ENCODE measurements at regions not wholly inside any gene's neighbourhood (a gene's known extent, or its start where the extent isn't known, plus 50 kb on each side); places are given as distances from the start of the nearest gene placed in this dataset.
A peak's percentile ranks its signal among the peaks of the same experiment; 100 is the strongest.

DNA sequence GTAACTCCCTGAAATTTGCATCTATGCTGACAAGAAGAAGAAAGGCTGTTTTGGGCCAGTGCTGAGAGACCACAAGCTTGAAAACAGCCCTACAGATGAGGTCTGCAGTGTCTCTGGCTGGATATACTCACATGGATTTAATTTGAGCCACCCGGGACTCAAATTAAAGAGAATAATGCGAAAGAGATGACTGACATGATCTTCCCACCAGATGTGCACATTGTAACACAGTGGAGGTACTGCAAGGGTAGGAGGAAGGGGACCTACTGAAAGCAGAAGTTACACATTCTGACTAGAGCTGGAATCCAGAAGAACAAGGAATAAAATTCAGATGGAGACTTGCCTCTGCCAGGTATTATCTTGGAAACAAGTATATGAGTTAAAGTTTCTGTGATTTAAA is 728.3 kb upstream of the SGO1 start:
- peak; percentile 89 for DNase-seq (ENCODE audit: low spot score)

DNA sequence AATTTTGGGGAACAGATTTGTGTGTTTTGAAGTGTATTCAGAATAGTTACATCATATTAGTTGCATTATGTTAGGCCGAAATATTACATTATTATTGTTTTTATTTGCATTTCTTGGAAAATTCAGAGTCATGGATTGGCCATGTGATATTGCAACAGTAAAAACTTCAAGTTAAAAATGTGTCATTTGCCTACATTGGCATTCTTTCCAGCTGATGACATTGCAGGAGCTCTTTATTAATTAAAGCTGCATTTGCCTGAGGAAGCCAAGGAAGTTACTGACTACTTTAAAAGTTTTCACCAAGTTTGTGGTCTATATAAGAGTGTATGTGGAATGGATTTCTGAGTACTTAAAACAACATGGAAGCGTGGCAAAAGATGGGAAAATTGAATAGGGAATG is 726.4 kb upstream of the SGO1 start:
- DNase-seq (ENCODE audit: low spot score) = no peak

DNA sequence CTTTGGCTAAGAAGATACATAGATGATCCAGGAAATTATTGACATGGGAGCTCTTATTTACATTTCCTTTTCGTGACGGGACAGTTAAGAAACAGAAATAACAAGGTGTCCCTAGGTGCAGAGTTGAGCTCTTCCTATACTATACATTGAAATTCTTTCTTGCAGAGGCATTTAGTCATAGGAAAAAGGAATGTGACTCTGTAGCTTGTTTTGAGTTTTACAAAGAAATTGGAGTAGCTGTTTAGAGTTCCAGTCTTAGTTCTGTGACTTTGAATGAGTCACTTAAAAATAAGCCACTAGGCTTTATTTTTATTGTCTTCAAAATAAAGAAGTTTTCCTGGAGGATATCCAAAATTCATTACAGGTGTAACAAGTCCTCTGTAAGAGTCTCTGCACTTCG is 723.5 kb upstream of the SGO1 start:
- DNase-seq (ENCODE audit: low spot score) = no peak

DNA sequence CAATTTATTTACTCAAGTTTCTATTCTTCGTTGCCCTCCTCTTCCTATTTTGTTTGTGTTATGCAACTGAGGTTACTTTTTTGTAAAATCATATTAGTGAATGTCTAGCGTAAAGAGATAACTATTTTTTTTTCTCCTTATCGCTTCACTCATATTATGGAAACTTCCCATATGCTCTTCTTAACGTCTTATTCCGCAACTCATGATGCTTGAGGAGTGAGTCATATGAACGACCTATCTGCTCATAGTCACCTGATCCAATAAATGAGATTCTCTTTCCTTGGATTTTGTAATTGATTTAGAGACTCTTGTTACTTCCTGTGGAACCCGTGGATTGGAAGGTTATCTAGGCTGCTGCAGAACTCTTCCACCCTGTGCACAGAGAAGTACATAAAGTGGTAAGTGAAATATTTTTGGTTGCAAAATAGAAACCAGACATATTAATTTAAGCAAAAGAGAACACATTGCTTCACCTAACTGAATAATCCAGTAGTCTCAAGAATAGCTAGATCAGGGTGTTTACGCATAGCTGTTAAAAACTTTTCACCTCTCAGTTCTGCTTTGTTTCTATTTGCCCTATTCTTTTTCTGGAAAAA is 719.3 kb upstream of the SGO1 start:
- no peak for DNase-seq (ENCODE audit: low spot score)

DNA sequence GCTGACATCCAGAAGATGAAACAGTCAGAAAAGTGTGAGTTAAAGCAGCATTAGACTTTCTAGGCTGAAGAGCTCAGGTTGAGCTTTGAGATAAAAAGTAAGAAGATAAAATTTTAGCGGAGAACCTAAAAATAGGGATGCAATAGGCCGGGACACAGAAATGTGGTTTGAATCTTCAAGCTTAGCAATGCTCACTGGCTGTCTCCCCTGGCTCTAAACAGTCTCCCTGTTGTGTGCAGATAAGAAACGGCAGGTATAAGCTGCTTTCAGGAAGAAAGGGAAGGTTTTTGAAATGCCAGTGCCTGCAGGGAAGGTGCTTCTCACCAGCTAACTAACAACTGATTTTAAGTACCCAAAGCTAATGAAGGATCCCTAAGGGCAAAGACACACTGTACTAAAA is 718.7 kb upstream of the SGO1 start:
- no peak for DNase-seq (ENCODE audit: low spot score)

DNA sequence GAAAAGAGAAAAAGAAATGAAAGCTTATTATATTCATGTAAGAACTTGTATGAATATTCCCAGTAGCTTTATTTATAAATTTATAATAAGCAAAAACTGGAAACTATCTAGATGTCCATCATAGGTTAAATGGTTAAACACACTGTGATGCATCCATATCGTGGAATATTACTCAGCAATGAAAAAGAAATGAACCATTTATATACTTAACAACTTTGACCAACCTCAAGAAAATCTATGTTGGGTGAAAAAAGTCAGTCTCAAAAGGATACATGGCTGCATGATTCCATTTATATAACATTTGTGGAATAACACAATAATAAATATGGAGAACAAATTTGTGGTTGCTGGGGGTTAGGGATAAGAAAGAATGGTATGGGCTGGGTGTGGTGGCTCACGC is 713.0 kb upstream of the SGO1 start:
- DNase-seq (ENCODE audit: low spot score) = no peak

DNA sequence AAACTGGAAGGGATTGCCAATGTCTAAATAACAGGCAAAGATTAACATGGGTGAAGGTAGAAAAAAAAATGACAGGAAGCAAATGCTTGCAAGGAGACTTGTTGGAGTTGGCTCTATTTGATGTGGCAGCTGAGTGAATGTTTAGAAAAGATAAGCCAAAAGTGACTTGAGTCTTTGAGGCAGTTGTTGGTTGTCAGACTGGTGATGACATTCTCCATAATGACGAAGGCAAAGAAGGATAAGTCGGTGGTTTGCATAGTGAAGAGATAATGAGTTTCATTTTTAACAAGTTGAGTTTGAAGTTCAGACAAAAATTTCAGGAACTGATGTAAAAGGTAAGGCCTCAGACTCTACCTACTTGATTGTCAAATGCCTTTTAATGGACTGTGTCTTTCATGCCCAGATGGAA is 704.1 kb upstream of the SGO1 start:
- no peak for DNase-seq (ENCODE audit: low spot score)

DNA sequence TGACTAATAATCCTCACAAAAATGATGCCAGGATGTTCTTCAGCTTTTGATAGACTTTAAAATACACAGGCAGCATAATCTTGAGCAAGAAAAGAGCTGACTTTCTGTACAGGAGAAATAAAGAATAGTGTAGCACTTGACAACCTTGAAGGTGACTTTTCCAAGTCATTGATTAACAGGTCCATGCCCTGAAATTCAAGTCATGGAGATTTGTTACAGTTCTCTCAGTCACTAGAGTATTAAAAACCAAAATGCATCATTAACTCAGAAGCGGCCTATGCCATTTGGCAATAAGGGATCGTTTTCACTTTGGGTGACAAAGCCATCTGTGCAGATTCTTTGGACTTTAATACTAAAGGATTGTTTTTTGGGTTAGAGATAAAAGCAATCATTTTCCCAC is 692.7 kb upstream of the SGO1 start:
- no peak for DNase-seq (ENCODE audit: low spot score)

DNA sequence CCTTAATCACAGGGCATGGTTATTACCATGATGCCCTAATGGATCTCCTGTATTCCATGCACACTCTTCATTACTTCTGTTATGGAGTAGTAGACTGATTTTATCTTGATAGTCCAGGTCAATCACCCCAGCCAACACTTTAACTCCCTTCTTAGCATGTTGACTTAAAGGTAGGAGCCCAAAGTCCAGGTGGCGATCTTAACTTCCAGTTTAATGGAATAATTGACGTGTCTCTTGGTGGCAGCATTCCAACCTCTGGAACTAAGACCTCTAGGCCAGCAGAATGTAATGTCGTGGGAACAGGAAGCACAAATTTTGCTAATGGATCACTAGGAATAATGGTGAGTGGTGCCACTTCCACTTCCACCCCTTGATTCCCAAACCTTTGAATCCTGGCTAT is 687.2 kb upstream of the SGO1 start:
- DNase-seq (ENCODE audit: low spot score) = no peak

DNA sequence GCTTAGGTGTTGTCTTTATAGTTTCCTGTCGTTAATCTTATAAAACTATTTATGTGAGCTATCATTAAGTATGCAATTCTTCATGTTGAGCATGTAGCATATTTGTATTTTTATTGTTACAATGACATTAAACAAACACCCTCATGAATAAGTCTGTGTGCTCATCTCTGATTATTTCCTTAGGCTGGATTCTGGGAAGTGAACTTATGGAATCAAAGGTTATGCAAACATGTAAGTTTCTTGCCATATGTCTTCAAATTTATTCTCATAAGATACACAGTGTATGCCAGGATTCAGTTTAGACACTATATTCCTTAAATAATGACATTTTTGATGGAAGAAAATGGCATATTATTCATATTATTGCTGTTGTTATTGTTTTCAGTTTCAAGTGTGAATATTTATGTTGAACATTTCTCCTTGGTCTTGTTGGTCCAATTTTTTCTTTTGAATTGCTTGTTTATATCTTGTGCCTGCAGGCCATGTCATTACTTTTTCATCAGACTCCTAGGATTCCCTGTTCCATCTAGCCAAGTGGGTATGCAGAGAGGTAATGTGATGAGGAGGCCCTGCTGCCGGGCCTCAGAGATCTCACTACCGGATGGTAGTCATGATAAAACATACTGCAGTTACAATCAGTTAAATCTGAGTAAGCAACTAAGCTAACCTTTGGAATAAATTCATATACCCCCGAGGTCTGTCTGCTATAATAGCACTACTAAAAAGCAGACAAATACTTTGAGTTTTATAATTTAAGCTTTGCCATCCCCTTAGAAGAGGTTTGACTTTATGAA is 684.3 kb upstream of the SGO1 start:
- no peak for DNase-seq (ENCODE audit: low spot score)

DNA sequence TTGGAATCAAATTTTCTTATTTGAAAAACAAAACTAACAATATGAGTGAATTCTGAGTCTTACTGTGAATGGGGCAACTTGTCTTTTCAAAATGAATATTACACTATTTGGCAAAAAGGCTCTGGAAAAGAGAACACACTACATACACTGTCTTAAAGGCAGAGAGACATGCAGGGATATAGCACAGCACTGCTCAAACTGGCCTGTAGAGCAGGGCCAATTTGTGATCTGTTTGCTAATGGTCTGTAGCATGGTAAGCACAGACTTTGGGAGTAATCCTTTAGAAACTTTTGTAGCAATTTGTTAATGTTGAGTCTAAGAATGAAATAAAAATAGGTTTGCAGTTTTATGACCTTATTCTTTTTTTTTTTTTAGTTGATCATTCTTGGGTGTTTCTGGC is 679.8 kb upstream of the SGO1 start:
- DNase-seq (ENCODE audit: low spot score) = peak; percentile 17

DNA sequence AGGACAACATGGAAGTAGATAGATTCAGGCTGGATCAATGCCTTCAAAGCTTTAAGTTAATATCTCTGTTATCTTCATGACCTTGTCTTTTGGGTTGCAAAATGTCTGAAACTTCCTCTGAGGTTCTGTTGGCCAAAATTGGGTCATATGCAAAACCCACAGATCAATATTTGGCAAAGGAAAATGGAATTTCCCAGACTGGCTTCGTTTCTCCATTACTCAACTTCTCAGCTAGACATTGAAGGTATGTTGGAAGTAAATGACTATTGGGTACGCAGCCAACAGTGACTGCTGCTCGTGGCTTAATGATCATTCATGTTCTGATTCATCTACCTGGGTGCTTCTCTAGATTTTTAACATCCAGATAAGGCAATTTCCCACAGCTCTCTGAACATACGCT is 675.4 kb upstream of the SGO1 start:
- no peak for DNase-seq (ENCODE audit: low spot score)

DNA sequence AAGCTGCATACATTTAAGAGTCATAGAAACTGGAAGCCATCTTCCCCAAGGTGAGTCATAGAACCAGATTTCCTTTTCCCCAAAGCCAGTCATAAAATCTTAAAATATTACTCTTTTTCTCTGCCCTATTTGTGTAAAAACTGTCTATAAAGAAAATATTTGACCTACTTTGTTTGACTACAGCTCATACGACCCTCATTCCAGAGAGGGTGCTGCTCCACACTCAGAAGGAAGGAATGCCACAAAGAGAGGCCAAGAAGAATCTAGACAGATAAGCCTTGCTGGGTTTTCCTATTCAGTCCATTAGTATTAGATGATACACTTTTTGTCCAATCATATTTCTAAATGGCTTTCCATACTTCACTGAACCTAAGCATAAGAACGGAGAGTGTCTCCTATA is 671.6 kb upstream of the SGO1 start:
- no peak for DNase-seq (ENCODE audit: low spot score)

DNA sequence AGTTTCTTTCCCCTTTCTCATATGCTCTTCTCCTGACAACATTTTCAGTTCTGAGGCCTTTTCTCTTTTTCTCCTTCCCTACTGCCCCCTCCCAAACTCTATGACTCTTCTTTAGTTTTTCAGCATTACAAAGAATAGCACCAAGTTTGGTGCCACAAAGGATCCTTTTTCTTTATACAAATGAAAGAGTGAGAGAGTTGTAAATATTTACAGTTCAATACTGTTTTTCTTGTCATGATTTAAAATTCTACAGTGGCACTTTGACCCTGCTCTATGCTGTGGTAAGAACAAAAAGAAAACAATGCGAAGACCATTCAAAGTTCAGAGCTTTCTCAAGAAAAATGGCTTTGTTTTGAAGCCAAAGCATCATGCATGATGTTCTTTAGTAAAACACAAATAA is 667.9 kb upstream of the SGO1 start:
- DNase-seq (ENCODE audit: low spot score) = no peak

DNA sequence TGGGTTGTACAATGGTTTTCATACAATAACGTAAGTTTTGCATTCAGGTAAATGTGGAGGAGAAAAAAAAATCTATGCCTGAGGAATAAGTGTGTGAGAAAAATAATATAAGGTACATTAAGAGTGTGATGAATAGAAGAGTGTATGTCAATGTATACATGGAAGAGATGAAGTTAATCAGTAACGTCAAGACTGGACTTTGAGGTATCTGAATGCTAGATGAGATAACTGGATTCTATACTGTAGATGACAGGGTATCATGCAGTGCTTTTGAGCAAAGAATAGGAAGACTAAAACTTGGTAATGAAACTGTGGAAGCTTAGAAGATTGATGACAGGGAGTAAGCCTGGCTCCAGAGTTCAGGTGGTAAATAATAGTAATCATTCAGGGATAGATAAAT is 666.7 kb upstream of the SGO1 start:
- no peak for DNase-seq (ENCODE audit: low spot score)

DNA sequence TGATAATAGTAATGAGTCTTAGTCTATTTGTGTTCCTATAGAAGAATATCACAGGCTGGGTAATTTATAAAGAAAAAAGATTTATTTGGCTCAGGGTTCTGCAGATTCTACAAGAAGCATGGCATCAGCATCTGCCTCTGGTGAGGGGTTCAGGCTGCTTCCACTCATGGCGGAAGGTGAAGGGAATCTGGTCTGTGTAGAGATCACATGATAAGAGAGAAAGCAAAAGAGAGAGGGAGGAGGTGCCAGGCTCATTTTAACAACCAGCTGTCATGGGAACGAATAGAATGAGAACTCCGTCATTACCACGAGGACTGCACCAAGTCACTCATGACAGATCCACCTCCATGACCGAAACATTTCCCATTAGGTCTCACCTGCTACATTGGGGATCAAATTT is 664.0 kb upstream of the SGO1 start:
- peak; percentile 94 for DNase-seq (ENCODE audit: low spot score)

DNA sequence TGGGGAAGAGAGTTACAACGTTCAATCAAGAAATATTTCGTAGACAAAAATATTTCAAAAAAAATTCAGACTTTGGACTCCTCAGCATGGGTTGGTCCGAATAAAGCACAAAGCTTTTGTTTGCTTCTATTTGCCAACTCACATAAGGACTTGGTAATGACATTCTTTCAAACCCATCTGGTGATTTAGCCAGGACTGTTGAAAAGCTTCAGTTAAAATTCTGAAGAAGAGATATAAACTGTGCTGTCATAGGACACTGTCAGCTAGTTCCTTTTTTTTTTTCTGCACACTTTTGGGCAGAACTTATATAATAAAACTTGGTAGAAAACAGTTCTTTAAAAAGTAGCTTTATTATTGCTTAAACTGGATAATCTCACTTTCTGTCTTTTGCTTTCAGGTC is 660.8 kb upstream of the SGO1 start:
- no peak for DNase-seq (ENCODE audit: low spot score)

DNA sequence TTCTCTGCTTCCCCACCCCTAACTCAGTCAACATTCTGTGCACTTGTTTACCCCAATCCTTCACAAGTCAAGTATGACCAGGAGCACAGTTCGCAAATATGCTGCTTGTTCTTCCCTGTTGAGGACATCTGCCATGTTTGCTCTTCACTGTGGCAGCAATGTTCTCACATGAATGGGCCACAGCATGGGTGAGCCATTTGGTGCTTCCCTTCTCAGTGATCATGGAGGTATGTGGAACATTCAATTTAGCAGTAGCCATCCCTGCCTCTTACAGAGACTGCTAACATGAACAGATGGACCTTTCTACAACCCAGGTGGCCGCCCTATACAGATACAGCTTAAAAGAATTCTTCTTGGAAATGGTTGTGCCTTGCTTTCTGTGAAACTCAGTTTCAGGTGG is 660.1 kb upstream of the SGO1 start:
- DNase-seq (ENCODE audit: low spot score) = no peak

DNA sequence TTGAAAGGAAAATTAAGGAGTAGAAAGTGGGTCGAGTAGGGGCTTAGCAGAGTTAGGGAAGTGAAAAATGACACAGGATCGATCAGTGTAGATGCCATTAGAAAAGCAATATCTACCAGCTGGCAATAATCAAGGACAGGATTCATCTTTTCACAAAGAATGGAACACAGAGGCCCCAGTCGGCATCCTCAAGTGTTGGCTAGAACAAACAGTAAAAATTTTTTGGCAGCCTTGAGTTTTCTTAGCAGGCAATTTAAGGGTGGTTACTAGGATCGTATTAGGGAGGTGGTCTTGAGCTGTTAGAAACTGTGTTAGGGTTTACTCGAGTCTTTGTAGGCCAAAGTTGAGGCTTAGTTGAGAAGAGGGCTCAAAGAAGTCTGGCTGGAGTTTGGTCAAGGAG is 658.8 kb upstream of the SGO1 start:
- no peak for DNase-seq (ENCODE audit: low spot score)

DNA sequence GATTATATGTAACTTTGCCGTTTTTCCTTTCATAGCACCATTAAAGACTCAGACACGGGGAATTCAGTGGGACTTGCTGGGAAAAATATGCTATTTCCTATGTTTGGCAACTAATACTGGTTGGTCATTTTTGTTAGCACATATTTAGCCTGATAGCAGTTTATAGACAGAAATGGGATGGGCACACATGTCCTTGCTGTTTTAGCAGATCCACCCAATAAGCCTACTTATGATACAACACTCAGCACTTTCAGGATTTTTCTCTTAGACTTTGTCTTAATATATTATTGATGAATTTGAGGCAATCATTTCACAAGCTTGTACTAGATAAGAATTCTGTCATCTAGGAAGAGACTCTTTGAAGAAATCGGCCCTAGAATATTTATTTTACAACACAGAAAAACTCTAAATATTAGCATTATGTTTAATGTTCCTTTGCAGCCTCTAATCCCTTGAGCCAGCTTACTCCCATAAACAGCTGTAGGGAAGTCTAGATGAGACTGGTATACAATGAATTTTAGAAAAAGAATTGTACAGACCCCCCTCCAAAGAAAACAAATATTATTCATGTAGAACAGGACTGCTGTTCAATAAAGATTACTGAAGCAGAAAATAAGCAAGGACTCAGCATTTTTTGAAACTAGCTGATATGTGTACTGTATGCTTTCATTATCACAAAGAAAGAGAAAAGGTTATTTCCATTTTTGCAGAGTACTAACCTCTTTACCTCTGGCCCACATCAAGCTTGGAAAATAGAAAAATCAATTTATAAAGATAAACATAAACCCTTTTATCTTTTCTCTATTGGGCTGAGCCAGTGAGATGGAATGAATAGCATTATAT is 656.8 kb upstream of the SGO1 start:
- no peak for DNase-seq (ENCODE audit: low spot score)

DNA sequence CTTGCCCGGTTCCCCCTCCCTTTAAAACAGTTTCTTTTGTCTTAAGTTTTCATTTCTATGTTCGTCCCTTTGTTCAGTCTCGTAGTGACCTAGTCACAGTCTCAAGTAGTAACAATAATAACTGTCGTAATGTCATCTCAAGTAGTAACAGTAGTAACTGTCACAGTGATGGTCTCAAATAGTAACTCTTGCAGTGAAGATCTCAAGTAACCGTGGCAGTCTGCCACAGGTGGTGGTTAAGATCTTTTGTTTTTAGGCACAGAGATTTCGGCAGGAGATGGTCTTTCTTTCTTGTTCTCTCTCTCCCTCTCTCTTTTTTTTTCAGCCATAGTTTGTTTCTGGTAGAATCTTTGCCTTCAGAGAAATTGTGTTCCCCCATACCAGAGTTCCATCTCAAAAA is 656.0 kb upstream of the SGO1 start:
- no peak for DNase-seq (ENCODE audit: low spot score)

DNA sequence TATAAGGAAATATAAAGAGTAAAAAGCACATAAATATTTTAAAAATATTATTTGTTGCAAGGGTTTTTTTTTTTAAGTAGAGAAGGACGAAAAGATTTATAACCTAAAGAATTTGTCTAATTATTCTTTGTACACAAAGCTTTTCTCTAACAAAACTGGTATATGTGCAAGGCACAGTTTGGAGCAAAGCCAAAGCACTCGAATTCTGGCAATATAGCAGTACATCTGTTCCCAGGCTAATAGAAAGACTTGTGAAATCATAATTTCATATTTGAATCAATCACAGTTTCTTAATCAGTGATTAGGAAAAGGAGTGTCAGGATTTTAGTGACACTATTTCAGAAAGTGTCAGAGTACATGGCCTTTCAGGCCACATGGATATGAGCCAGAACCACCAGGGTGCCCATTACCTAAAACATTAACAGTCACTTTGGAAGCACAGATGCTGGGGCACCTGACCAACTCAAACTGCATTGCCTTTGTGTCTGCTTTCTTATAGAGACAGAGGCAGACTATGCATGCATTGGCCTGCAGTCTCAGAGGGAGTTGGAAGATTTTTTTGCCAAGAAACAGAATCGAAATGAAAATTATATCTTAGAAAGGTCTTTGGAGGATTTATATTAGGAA is 651.8 kb upstream of the SGO1 start:
- no peak for DNase-seq (ENCODE audit: low spot score)

All from SK-N-DZ (cell line).